ENCODE measurements at regions not wholly inside any gene's neighbourhood (a gene's known extent, or its start where the extent isn't known, plus 50 kb on each side); places are given as distances from the start of the nearest gene placed in this dataset.

GRCh38 chr3:197420566-197420965 lies 122.2 kb upstream of the DLG1 start:
- TF ChIP-seq CTCF (IDR thresholded peaks at IDR 0.05) (no peak), POLR2A (IDR thresholded peaks at IDR 0.05) (no peak), POLR2AphosphoS5 (IDR thresholded peaks at IDR 0.05) (no peak)
